SU-DHL-6 (cell line): ENCODE measurements at regions not wholly inside any gene's neighbourhood (a gene's known extent, or its start where the extent isn't known, plus 50 kb on each side); places are given as distances from the start of the nearest gene placed in this dataset.

Experiments used
- EZH2phosphoT487 ChIP-seq: fragments of 200-600 bp; sonication (generic), shearing (Covaris generic); conservative IDR thresholded peaks from 2 replicates; pipeline ENCODE4 v1.6.1; 2018; ENCODE audit warnings: mild to moderate bottlenecking, antibody characterized with exemption, low read length, moderate library complexity, mixed read lengths
- TF ChIP-seq, protein P1 (sequence below): fragments of 200-600 bp; sonication (generic); IDR thresholded peaks from one replicate; pipeline ENCODE4 v1.5.1; 2017; ENCODE audit warnings: antibody characterized with exemption, mild to moderate bottlenecking, low read length, moderate library complexity; ENCODE audit not compliant: insufficient read depth, poor library complexity, severe bottlenecking

GRCh38 chr3:4245671-4246070 lies 57.5 kb upstream of the SETMAR start:
- TF ChIP-seq, protein P1, sequence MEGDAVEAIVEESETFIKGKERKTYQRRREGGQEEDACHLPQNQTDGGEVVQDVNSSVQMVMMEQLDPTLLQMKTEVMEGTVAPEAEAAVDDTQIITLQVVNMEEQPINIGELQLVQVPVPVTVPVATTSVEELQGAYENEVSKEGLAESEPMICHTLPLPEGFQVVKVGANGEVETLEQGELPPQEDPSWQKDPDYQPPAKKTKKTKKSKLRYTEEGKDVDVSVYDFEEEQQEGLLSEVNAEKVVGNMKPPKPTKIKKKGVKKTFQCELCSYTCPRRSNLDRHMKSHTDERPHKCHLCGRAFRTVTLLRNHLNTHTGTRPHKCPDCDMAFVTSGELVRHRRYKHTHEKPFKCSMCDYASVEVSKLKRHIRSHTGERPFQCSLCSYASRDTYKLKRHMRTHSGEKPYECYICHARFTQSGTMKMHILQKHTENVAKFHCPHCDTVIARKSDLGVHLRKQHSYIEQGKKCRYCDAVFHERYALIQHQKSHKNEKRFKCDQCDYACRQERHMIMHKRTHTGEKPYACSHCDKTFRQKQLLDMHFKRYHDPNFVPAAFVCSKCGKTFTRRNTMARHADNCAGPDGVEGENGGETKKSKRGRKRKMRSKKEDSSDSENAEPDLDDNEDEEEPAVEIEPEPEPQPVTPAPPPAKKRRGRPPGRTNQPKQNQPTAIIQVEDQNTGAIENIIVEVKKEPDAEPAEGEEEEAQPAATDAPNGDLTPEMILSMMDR: no peak
- TF ChIP-seq EZH2phosphoT487: no peak
